K562 (cell line): ENCODE measurements at regions not wholly inside any gene's neighbourhood (a gene's known extent, or its start where the extent isn't known, plus 50 kb on each side); places are given as distances from the start of the nearest gene placed in this dataset.

Source experiments
- ATAC-seq: fragments of 200-7000 bp; cut with Tn5 transposase; 3 replicates; pipeline ENCODE4 v1.9.1; 2020; ENCODE audit warnings: moderate library complexity
- BruUV-seq: library from RNA; stranded (reverse); fragments of 400-500 nt; replicated peaks from 2 replicates; lab custom pipeline; 2021; lab: Mats Ljungman, UMichigan
- CTCF ChIA-PET: fragments of 300-600 bp; formaldehyde crosslinking; extraction: SDS; loops from one replicate; lab custom pipeline; 2021; ENCODE audit warnings: low intra/inter-chr PET ratio; lab: Yijun Ruan, JAX
- POLR2A ChIA-PET: fragments of 300-600, 350-650 bp; sonication (Branson Sonifier 250); formaldehyde crosslinking; extraction: SDS; loops from one replicate; lab custom pipeline; 2021; ENCODE audit warnings: antibody characterized with exemption, inconsistent platforms; lab: Yijun Ruan, JAX
- DNase-seq, 4 experiments: peaks; one replicate each; pipeline versions ENCODE4 v3.0.0 to v3.0.0-alpha.2; 2011 to 2018; ENCODE audit warnings: low spot score in 3 of 4, mixed read lengths in 3 of 4; ENCODE audit errors: extremely low read depth in 1 of 4
- FAIRE-seq: peaks from 2 replicates; lab custom pipeline; 2011; peaks lifted over from hg19 to GRCh38; lab: Jason Lieb, UNC
- H2AFZ ChIP-seq: 2 replicates; pipeline ENCODE4 v1.6.0; 2011; ENCODE audit warnings: low read depth, low read length, control low read depth, inconsistent platforms
- H3K27ac ChIP-seq: fragments of 200-600 bp; 3 replicates; pipeline ENCODE4 v1.8.0; 2011; ENCODE audit warnings: low read depth, mild to moderate bottlenecking, control low read depth, inconsistent platforms, low read length, moderate library complexity, mixed read lengths; ENCODE audit errors: extremely low read depth
- H3K27me3 ChIP-seq, 2 experiments: fragments of 300-600 bp in 1 of 2; 2 replicates in 1 of 2; 3 replicates in 1 of 2; pipeline versions ENCODE4 v1.6.0 to v1.8.0; 2011; ENCODE audit warnings: inconsistent platforms in 2 of 2, low read length in 2 of 2, mild to moderate bottlenecking in 1 of 2, mixed read lengths in 1 of 2, moderate library complexity in 1 of 2; ENCODE audit not compliant: control insufficient read depth in 2 of 2, insufficient read depth in 2 of 2
- H3K36me3 ChIP-seq: fragments of 300-600 bp; 3 replicates; pipeline ENCODE4 v1.8.0; 2011; ENCODE audit warnings: mild to moderate bottlenecking, low read length, inconsistent platforms; ENCODE audit not compliant: control insufficient read depth, insufficient read depth
- H3K4me1 ChIP-seq, 2 experiments: fragments of 200-600 bp in 1 of 2; replicated peaks in 1 of 2; 2 replicates in 1 of 2; 3 replicates in 1 of 2; pipeline versions ENCODE4 v1.5.1 to v1.8.0; 2011; ENCODE audit warnings: inconsistent platforms in 2 of 2, low read length in 2 of 2, mild to moderate bottlenecking in 1 of 2, mixed read lengths in 1 of 2, moderate library complexity in 1 of 2; ENCODE audit not compliant: control insufficient read depth in 2 of 2, insufficient read depth in 2 of 2
- H3K4me2 ChIP-seq: 2 replicates; pipeline ENCODE4 v1.6.1; 2011; ENCODE audit warnings: low read length, control low read depth, inconsistent platforms, mixed read lengths; ENCODE audit not compliant: insufficient read depth
- H3K4me3 ChIP-seq: fragments of 200-600 bp; sonication (generic), shearing (Covaris generic); 2 replicates; pipeline ENCODE4 v1.5.1; 2016; ENCODE audit warnings: control low read depth, inconsistent platforms
- H3K79me2 ChIP-seq: fragments of 200-600 bp; 3 replicates; pipeline ENCODE4 v1.8.0; 2011; ENCODE audit warnings: low read length, inconsistent platforms; ENCODE audit not compliant: control insufficient read depth, insufficient read depth
- H3K9ac ChIP-seq, 2 experiments: 2 replicates each; pipeline versions ENCODE4 v1.6.0 to v1.6.1; 2011; ENCODE audit warnings: low read depth in 2 of 2, low read length in 2 of 2, control low read depth in 1 of 2, inconsistent platforms in 1 of 2, mild to moderate bottlenecking in 1 of 2, mixed read lengths in 1 of 2; ENCODE audit not compliant: insufficient read depth in 1 of 2
- H3K9me1 ChIP-seq: one replicate; pipeline ENCODE4 v1.6.0; 2011; ENCODE audit warnings: inconsistent platforms, mild to moderate bottlenecking, low read length, moderate library complexity; ENCODE audit not compliant: control insufficient read depth, insufficient read depth
- H3K9me3 ChIP-seq: replicated peaks from 2 replicates; pipeline ENCODE4 v1.5.1; 2011; ENCODE audit warnings: low read depth, low read length, inconsistent platforms; ENCODE audit not compliant: control insufficient read depth, insufficient read depth
- H4K20me1 ChIP-seq: replicated peaks from 2 replicates; pipeline ENCODE4 v1.6.1; 2011; ENCODE audit warnings: low read length, inconsistent platforms, mixed read lengths; ENCODE audit not compliant: control insufficient read depth, insufficient read depth
- CGGBP1 ChIP-seq: fragments of 250-450 bp; sonication (Bioruptor Pico); IDR thresholded peaks from 2 replicates; pipeline ENCODE4 v1.9.0; 2021; ENCODE audit warnings: mild to moderate bottlenecking
- CHD2 ChIP-seq: IDR thresholded peaks from 2 replicates; pipeline ENCODE4 v1.6.1; 2011; ENCODE audit warnings: low read depth, low read length
- CSDE1 ChIP-seq, 2 experiments: fragments of 450-650 bp; IDR thresholded peaks; 2 replicates each; pipeline ENCODE4 v1.6.1; 2016; ENCODE audit warnings: mild to moderate bottlenecking in 1 of 2
- ELF2 ChIP-seq: fragments of 250-450 bp; sonication (Bioruptor Pico); IDR thresholded peaks from 2 replicates; pipeline ENCODE4 v1.5.0; 2021; ENCODE audit warnings: mild to moderate bottlenecking
- GATAD2B ChIP-seq: fragments of 450-650 bp; IDR thresholded peaks from 2 replicates; pipeline ENCODE4 v1.6.1; 2017; ENCODE audit warnings: mild to moderate bottlenecking, borderline replicate concordance
- GTF2E2 ChIP-seq: fragments of 200-800 bp; sonication (Bioruptor generic); IDR thresholded peaks from 2 replicates; pipeline ENCODE4 v1.6.1; 2016; ENCODE audit warnings: missing genetic modification characterization, missing compliant biosample characterization
- HDAC8 ChIP-seq: fragments of 450-650 bp; IDR thresholded peaks from 2 replicates; pipeline ENCODE4 v1.6.1; 2016; ENCODE audit warnings: mild to moderate bottlenecking, missing genetic modification characterization, moderate library complexity, missing compliant biosample characterization
- MAFF ChIP-seq: IDR thresholded peaks from 2 replicates; pipeline ENCODE4 v1.6.1; 2012; ENCODE audit warnings: low read length, improper control_type of control experiment
- MCM7 ChIP-seq, 2 experiments: fragments of 450-650 bp; IDR thresholded peaks; 2 replicates each; pipeline ENCODE4 v1.6.1; 2016 to 2018
- MED1 ChIP-seq: sonication (generic); formaldehyde crosslinking; IDR thresholded peaks from 2 replicates; pipeline ENCODE4 v1.8.1; 2023; ENCODE audit warnings: missing genetic modification reagents, borderline replicate concordance
- MYBL2 ChIP-seq, 2 experiments: fragments of 450-650 bp in 1 of 2; sonication (generic) in 1 of 2; formaldehyde crosslinking in 1 of 2; IDR thresholded peaks; 2 replicates each; pipeline versions ENCODE4 v1.6.1 to v1.8.1; 2017 to 2022; ENCODE audit warnings: borderline replicate concordance in 1 of 2, inconsistent platforms in 1 of 2, low read depth in 1 of 2, mild to moderate bottlenecking in 1 of 2, missing genetic modification reagents in 1 of 2, moderate library complexity in 1 of 2
- SRF ChIP-seq, 2 experiments: fragments of 250-450, 450-650 bp in 1 of 2; sonication (Bioruptor Pico) in 1 of 2; sonication (generic) in 1 of 2; formaldehyde crosslinking; IDR thresholded peaks; 2 replicates each; pipeline versions ENCODE4 v1.5.0 to v1.5.1; 2020 to 2022; ENCODE audit warnings: mild to moderate bottlenecking in 1 of 2, missing genetic modification reagents in 1 of 2
- SRSF1 ChIP-seq: fragments of 200-400 bp; formaldehyde crosslinking; IDR thresholded peaks from 2 replicates; pipeline ENCODE4 v1.6.1; 2017; ENCODE audit warnings: mild to moderate bottlenecking, low read depth, low read length, moderate library complexity
- TBL1XR1 ChIP-seq, 2 experiments: IDR thresholded peaks; 2 replicates each; pipeline ENCODE4 v1.6.1; 2012; ENCODE audit warnings: improper control_type of control experiment in 2 of 2, low read length in 2 of 2, mild to moderate bottlenecking in 1 of 2
- ZBTB1 ChIP-seq: sonication (generic); formaldehyde crosslinking; IDR thresholded peaks from 2 replicates; pipeline ENCODE4 v1.8.1; 2023; ENCODE audit warnings: missing genetic modification reagents, low read depth, mild to moderate bottlenecking, borderline replicate concordance
- ZBTB34 ChIP-seq: fragments of 250-450 bp; sonication (Bioruptor Pico); IDR thresholded peaks from 2 replicates; pipeline ENCODE4 v1.8.0; 2021; ENCODE audit warnings: mild to moderate bottlenecking, moderate library complexity
- ZHX1 ChIP-seq: fragments of 150-350 bp; conservative IDR thresholded peaks from 2 replicates; pipeline ENCODE4 v1.6.1; 2014; ENCODE audit warnings: low read length
- ZNF511 ChIP-seq: sonication (generic); formaldehyde crosslinking; IDR thresholded peaks from 2 replicates; pipeline ENCODE4 v1.8.0; 2022; ENCODE audit warnings: mild to moderate bottlenecking, missing genetic modification reagents
- WGBS: fragments of 100-300 bp; shearing (Covaris generic); methylation state at CpG from one replicate; pipeline ENCODE4 v1.1.6; 2016; ENCODE audit warnings: low coverage, mixed read lengths; ENCODE audit not compliant: insufficient coverage; ENCODE audit errors: missing lambda C conversion rate; 5-methylcytosine and 5-hydroxymethylcytosine counted together
- in situ Hi-C: fragments of 300-500 bp; cut with MboI; formaldehyde crosslinking; loops from 4 replicates; pipeline ENCODE4 v1.15.0; 2018; ENCODE audit warnings: inconsistent platforms, mixed read lengths
- intact Hi-C: fragments of 100-400 bp; cut with micrococcal nuclease; formaldehyde crosslinking; loops from 2 replicates; pipeline ENCODE4 v1.14.2; 2022

GRCh38 chr14:87732562-87732961 is 260.4 kb downstream of the GALC start:
- no peaks in the 10 kb centered on the region for H3K36me3 ChIP-seq
- no peak overlapping the region for H3K27ac ChIP-seq
- BruUV-seq = no TSS peak
- in situ Hi-C loops (no loop called here), intact Hi-C loops (no loop called here)
- CTCF ChIA-PET = no interaction called here
- no peaks in the 10 kb centered on the region for H3K9me3 ChIP-seq
- no peak overlapping the region for H3K4me3 ChIP-seq
- FAIRE-seq (no peak), ATAC-seq (no peak), DNase-seq (no peak)
- no peak overlapping the region for H2AFZ ChIP-seq
- H3K4me1 ChIP-seq = no peaks in the 10 kb centered on the region
- H3K9ac ChIP-seq = no peak overlapping the region
- 3% methylated on average over 9 of the region's 9 CpGs for WGBS
- POLR2A ChIA-PET = no interaction called here
- H3K79me2 ChIP-seq = no peaks in the 10 kb centered on the region
- H3K9me1 ChIP-seq = no peaks in the 10 kb centered on the region
- H3K4me2 ChIP-seq = no peak overlapping the region
- TF ChIP-seq CSDE1 (IDR thresholded peaks at IDR 0.05) (no peak), CGGBP1 (CRISPR knock-in tag) (no peak), ZBTB34 (CRISPR knock-in tag) (no peak), ZBTB1 (CRISPR knock-in tag) (no peak), ELF2 (CRISPR knock-in tag) (no peak), MED1 (no peak), SRF (CRISPR knock-in tag; IDR thresholded peaks at IDR 0.05) (no peak), GTF2E2 (tag) (no peak), ZHX1 (no peak), HDAC8 (tag) (no peak), ZNF511 (CRISPR knock-in tag) (no peak), CHD2 (no peak), MYBL2 (IDR thresholded peaks at IDR 0.05; ENCODE audit: low read depth) (no peak), MYBL2 (CRISPR knock-in tag; IDR thresholded peaks at IDR 0.05; ENCODE audit: borderline replicate concordance) (no peak), TBL1XR1 (IDR thresholded peaks at IDR 0.05; ENCODE audit: low read length in 2 of 2) (no peak), MCM7 (IDR thresholded peaks at IDR 0.05) (no peak), SRSF1 (no peak), GATAD2B (no peak), MAFF (no peak)
- no peaks in the 10 kb centered on the region for H4K20me1 ChIP-seq
- H3K27me3 ChIP-seq = no peaks in the 10 kb centered on the region
